ENCODE measurements at regions not wholly inside any gene's neighbourhood (a gene's known extent, or its start where the extent isn't known, plus 50 kb on each side); places are given as distances from the start of the nearest gene placed in this dataset.

DNA sequence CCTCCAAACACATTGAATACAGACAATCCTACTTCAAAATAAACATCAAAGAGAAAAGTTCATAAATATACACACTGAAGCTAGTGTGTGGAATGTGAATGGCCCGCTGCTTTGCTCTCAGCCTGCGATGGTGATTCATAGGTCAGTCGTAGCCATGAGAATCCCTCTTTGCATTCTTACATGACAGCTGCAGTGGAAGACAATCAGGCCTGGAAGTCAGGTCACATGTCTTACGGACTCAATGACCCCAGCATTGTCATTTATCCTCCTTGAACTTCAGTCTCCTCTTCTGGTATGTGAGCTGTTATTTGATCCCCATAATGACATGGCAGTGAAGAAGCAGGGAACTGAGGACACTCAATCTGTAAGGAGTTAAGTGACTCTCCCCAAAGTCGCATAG is 217.8 kb upstream of the EOMES start (continued):
- no peak for TF ChIP-seq ZNF841 (CRISPR knock-in tag; IDR thresholded peaks at IDR 0.05; ENCODE audit: borderline replicate concordance)
- TF ChIP-seq, protein P1, sequence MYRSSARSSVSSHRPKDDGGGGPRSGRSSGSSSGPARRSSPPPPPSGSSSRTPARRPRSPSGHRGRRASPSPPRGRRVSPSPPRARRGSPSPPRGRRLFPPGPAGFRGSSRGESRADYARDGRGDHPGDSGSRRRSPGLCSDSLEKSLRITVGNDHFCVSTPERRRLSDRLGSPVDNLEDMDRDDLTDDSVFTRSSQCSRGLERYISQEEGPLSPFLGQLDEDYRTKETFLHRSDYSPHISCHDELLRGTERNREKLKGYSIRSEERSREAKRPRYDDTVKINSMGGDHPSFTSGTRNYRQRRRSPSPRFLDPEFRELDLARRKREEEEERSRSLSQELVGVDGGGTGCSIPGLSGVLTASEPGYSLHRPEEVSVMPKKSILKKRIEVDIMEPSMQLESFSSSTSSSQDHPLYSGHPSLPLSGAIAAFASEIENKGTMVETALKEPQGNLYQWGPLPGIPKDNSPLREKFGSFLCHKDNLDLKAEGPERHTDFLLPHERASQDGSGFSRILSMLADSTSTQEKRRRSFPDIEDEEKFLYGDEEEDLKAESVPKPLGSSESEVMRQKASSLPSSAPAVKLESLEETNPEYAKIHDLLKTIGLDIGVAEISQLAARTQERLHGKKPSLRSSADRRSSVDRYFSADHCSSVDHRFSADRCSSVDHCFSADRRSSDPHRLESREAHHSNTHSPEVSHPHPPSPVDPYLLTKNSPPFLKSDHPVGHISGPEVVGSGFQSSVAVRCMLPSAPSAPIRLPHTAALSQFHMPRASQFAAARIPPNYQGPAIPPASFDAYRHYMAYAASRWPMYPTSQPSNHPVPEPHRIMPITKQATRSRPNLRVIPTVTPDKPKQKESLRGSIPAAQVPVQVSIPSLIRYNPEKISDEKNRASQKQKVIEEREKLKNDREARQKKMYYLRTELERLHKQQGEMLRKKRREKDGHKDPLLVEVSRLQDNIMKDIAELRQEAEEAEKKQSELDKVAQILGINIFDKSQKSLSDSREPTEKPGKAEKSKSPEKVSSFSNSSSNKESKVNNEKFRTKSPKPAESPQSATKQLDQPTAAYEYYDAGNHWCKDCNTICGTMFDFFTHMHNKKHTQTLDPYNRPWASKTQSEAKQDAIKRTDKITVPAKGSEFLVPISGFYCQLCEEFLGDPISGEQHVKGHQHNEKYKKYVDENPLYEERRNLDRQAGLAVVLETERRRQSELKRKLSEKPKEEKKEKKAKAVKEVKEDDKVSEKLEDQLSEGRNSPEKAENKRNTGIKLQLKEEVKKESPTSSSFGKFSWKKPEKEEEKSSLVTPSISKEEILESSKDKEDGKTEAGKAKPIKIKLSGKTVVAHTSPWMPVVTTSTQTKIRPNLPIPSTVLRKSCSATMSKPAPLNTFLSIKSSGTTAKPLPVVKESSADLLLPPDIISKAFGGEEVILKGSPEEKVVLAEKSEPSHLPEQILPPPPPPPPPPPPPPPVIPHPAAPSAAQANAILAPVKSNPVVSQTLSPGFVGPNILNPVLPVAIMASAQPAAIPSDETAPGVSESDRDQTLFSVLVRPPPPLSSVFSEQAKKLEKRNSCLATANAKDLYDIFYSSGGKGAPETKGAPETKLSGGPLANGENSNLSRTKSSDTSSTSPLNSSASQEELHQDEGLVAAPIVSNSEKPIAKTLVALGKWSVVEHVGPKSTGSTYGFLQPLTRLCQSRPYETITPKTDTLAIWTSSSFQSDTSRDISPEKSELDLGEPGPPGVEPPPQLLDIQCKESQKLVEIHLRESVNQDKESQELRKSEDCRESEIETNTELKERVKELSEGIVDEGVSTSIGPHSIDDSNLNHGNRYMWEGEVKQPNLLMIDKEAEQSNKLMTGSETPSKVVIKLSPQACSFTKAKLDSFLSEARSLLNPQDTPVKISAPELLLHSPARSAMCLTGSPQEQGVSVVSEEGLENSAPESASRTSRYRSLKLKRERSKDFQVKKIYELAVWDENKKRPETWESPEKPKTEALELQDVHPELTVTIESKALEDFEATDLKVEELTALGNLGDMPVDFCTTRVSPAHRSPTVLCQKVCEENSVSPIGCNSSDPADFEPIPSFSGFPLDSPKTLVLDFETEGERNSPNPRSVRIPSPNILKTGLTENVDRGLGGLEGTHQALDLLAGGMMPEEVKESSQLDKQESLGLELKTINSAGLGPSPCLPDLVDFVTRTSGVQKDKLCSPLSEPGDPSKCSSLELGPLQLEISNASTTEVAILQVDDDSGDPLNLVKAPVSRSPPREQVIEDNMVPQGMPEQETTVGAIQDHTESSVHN (CRISPR knock-in tag; IDR thresholded peaks at IDR 0.05), result no peak

DNA sequence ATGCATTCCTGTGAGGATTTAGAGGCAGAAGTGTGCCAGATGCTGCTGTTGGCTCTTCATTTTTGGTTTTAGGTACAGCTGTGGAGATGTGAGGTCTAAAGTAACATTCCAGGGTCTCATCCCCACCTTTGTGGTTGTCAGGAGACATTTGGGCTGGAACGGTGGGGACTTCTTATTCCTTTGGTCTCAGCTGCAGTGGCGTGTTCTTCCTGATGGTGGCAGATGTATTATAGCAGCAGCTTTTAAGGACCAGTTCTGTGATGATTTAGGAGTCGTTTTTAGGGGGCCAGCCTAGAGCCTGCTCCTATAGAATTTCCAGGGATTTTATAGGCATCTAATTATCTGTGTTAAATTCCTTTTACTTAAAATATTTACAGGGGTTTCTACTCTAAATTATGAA is 221.0 kb upstream of the EOMES start:
- no TSS peak for BruUV-seq (replicated peaks)
- Histone ChIP-seq H2AFZ (ENCODE audit: low read length) (no peak overlapping the region), H3K4me2 (ENCODE audit: low read depth, low read length) (no peak overlapping the region), H3K4me3 (replicated peaks in 1 of 3; ENCODE audit: insufficient read depth in 1 of 3, low read depth in 2 of 3, low read length in 3 of 3) (no peak overlapping the region), H3K9me3 (ENCODE audit: low read length) (no peaks in the 10 kb centered on the region), H3K27me3 (ENCODE audit: control insufficient read depth in 1 of 2, insufficient read depth in 2 of 2, low read length in 2 of 2) (no peaks in the 10 kb centered on the region; a peak in 1 of 5 replicates), H3K27ac (ENCODE audit: extremely low read length, insufficient read depth, low read length) (no peak overlapping the region), H3K36me3 (replicated peaks in 1 of 2; ENCODE audit: control insufficient read depth in 1 of 2, insufficient read depth in 2 of 2, low read length in 2 of 2) (no peaks in the 10 kb centered on the region), H3K9ac (ENCODE audit: insufficient read depth, low read depth, low read length) (no peak overlapping the region), H3K79me2 (ENCODE audit: insufficient read depth, low read length) (no peaks in the 10 kb centered on the region), H3K4me1 (ENCODE audit: insufficient read depth, low read length) (0 out of 2 replicates have a peak, but pooled peaks cover 5% of the 10 kb centered on the region), H4K20me1 (ENCODE audit: insufficient read depth, low read length) (no peaks in the 10 kb centered on the region)
- CTCF ChIA-PET (ENCODE audit: low intra/inter-chr PET ratio, low total read pairs), result no interaction called here
- 11% methylated on average over 3 of the region's 3 CpGs for WGBS (ENCODE audit: low lambda C conversion rate)
- no peak for FAIRE-seq
- peak; percentile 83 for ATAC-seq
- TF ChIP-seq RXRA (CRISPR knock-in tag; IDR thresholded peaks at IDR 0.05) (no peak), BCL6 (CRISPR knock-in tag; IDR thresholded peaks at IDR 0.05) (no peak), SMYD3 (CRISPR knock-in tag; IDR thresholded peaks at IDR 0.05) (no peak), SMC3 (IDR thresholded peaks at IDR 0.05; ENCODE audit: low read length) (peak; percentile 31; the same call in 1 of the 2 replicates), STAG1 (CRISPR knock-in tag; IDR thresholded peaks at IDR 0.05) (peak; percentile 48; the same call in 1 of the 2 replicates), RXRB (CRISPR knock-in tag; IDR thresholded peaks at IDR 0.05; ENCODE audit: borderline replicate concordance) (no peak), SP140L (CRISPR knock-in tag; IDR thresholded peaks at IDR 0.05; ENCODE audit: borderline replicate concordance) (no peak)
- TF ChIP-seq, protein P2, sequence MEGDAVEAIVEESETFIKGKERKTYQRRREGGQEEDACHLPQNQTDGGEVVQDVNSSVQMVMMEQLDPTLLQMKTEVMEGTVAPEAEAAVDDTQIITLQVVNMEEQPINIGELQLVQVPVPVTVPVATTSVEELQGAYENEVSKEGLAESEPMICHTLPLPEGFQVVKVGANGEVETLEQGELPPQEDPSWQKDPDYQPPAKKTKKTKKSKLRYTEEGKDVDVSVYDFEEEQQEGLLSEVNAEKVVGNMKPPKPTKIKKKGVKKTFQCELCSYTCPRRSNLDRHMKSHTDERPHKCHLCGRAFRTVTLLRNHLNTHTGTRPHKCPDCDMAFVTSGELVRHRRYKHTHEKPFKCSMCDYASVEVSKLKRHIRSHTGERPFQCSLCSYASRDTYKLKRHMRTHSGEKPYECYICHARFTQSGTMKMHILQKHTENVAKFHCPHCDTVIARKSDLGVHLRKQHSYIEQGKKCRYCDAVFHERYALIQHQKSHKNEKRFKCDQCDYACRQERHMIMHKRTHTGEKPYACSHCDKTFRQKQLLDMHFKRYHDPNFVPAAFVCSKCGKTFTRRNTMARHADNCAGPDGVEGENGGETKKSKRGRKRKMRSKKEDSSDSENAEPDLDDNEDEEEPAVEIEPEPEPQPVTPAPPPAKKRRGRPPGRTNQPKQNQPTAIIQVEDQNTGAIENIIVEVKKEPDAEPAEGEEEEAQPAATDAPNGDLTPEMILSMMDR (CRISPR knock-in tag; IDR thresholded peaks at IDR 0.05), result peak; percentile 45
- DNase-seq (ENCODE audit: low spot score), result peak; percentile 16
- intact Hi-C loops (cut with micrococcal nuclease; ENCODE audit: unreplicated experiment), result loop anchor here (2.0 kb wide), 1 partner anchor 384 kb away; no protein-coding TSS in a partner anchor
- in situ Hi-C loops (cut with HindIII; ENCODE audit: extremely low pct_ligation_motif_present, low pct_unique_long_range_greater_than_20kb), result no loop called here
- POLR2A ChIA-PET, result no interaction called here

Measured in HepG2 (cell line).